CD8-positive, alpha-beta memory T cell (primary cell): ENCODE measurements at regions not wholly inside any gene's neighbourhood (a gene's known extent, or its start where the extent isn't known, plus 50 kb on each side); places are given as distances from the start of the nearest gene placed in this dataset.

Experiments
- CTCF ChIA-PET: fragments of 350-600 bp; sonication (Branson Sonifier 250); formaldehyde crosslinking; loops from one replicate; lab custom pipeline; 2021; ENCODE audit warnings: antibody characterized with exemption; lab: Charles Lee
- POLR2A ChIA-PET: fragments of 350-600 bp; sonication (Branson Sonifier 250); formaldehyde crosslinking; loops from one replicate; lab custom pipeline; 2021; ENCODE audit warnings: antibody characterized with exemption; lab: Charles Lee
- DNase-seq, 5 donors: peaks; one replicate each; pipeline versions ENCODE4 v3.0.0 to v3.0.0-alpha.2; 2020 to 2022; ENCODE audit warnings: mixed read lengths in 1 of 5
- H3K27ac ChIP-seq: one replicate; pipeline ENCODE4 v1.7.0; 2013; ENCODE audit warnings: low read depth, mild to moderate bottlenecking, low read length, moderate library complexity
- H3K27me3 ChIP-seq: 2 replicates; pipeline ENCODE4 v1.7.0; 2013; ENCODE audit warnings: low read length, mild to moderate bottlenecking; ENCODE audit not compliant: insufficient read depth, poor library complexity, severe bottlenecking
- H3K36me3 ChIP-seq: 2 replicates; pipeline ENCODE4 v1.7.0; 2013; ENCODE audit warnings: mild to moderate bottlenecking, low read length, moderate library complexity; ENCODE audit not compliant: insufficient read depth
- H3K4me1 ChIP-seq: 2 replicates; pipeline ENCODE4 v1.7.0; 2013; ENCODE audit warnings: mild to moderate bottlenecking, low read length, moderate library complexity; ENCODE audit not compliant: insufficient read depth
- H3K4me3 ChIP-seq: 2 replicates; pipeline ENCODE4 v1.7.0; 2013; ENCODE audit warnings: mild to moderate bottlenecking, low read length
- H3K9me3 ChIP-seq: 2 replicates; pipeline ENCODE4 v1.7.0; 2013; ENCODE audit warnings: mild to moderate bottlenecking, low read length
- H3K27ac Mint-ChIP-seq, 8 donors: one replicate each; pipeline ENCODE4 v1.8.0; 2020 to 2021; ENCODE audit warnings: mixed read lengths in 8 of 8, mild to moderate bottlenecking in 6 of 8, inconsistent platforms in 3 of 8, moderate library complexity in 3 of 8
- H3K27me3 Mint-ChIP-seq, 2 donors: one replicate each; pipeline ENCODE4 v1.8.0; 2020 to 2021; ENCODE audit warnings: mixed read lengths in 2 of 2, mild to moderate bottlenecking in 1 of 2, moderate library complexity in 1 of 2
- H3K36me3 Mint-ChIP-seq, 3 donors: one replicate each; pipeline ENCODE4 v1.8.0; 2020 to 2021; ENCODE audit warnings: mixed read lengths in 3 of 3, inconsistent platforms in 1 of 3, mild to moderate bottlenecking in 1 of 3
- H3K4me1 Mint-ChIP-seq, 3 donors: one replicate each; pipeline ENCODE4 v1.8.0; 2020 to 2021; ENCODE audit warnings: mixed read lengths in 3 of 3, inconsistent platforms in 1 of 3, mild to moderate bottlenecking in 1 of 3
- H3K4me3 Mint-ChIP-seq, 7 donors: one replicate each; pipeline ENCODE4 v1.8.0; 2020 to 2021; ENCODE audit warnings: mixed read lengths in 7 of 7, mild to moderate bottlenecking in 6 of 7, moderate library complexity in 4 of 7, inconsistent platforms in 2 of 7
- H3K9me3 Mint-ChIP-seq, 5 donors: one replicate each; pipeline ENCODE4 v1.8.0; 2020 to 2022; ENCODE audit warnings: mixed read lengths in 5 of 5, mild to moderate bottlenecking in 3 of 5, moderate library complexity in 2 of 5, inconsistent platforms in 1 of 5

GRCh38 chr5:96093890-96094381, 132.3 kb upstream of the ELL2 start:
- ChIA-PET CTCF (no interaction called here), POLR2A (no interaction called here)
- peaks cover 0 to 3% (median 1%) of the 10 kb centered on the region in 5 donors for H3K9me3 Mint-ChIP-seq
- H3K4me3 ChIP-seq, result no peak overlapping the region
- H3K4me1 Mint-ChIP-seq, result no peaks in the 10 kb centered on the region
- H3K9me3 ChIP-seq, result no peaks in the 10 kb centered on the region
- no peaks in the 10 kb centered on the region for H3K4me1 ChIP-seq
- no peak for DNase-seq
- no peaks in the 10 kb centered on the region for H3K36me3 ChIP-seq
- H3K4me3 Mint-ChIP-seq, result no peak overlapping the region
- H3K36me3 Mint-ChIP-seq, result no peaks in the 10 kb centered on the region
- H3K27me3 Mint-ChIP-seq, result peaks cover 0 to 1% of the 10 kb centered on the region in 2 donors
- no peak overlapping the region for H3K27ac Mint-ChIP-seq
- no peak overlapping the region for H3K27ac ChIP-seq
- no peaks in the 10 kb centered on the region for H3K27me3 ChIP-seq

- Histone ChIP-seq H3K4me1 (no peaks in the 10 kb centered on the region), H3K36me3 (no peaks in the 10 kb centered on the region), H3K4me3 (no peak overlapping the region), H3K27me3 (no peaks in the 10 kb centered on the region), H3K9me3 (no peaks in the 10 kb centered on the region), H3K27ac (no peak overlapping the region)
- Mint-ChIP-seq H3K27me3 (peaks cover 0 to 1% of the 10 kb centered on the region in 2 donors), H3K36me3 (no peaks in the 10 kb centered on the region), H3K27ac (no peak overlapping the region), H3K9me3 (peaks cover 0 to 3% (median 1%) of the 10 kb centered on the region in 5 donors), H3K4me1 (no peaks in the 10 kb centered on the region), H3K4me3 (no peak overlapping the region)
- DNase-seq, result no peak
- POLR2A ChIA-PET, result no interaction called here
- CTCF ChIA-PET, result no interaction called here
Observed at GRCh38 chr5:96093340-96093739, 131.7 kb upstream of the ELL2 start.

- Histone ChIP-seq H3K27me3 (no peaks in the 10 kb centered on the region), H3K4me3 (no peak overlapping the region), H3K36me3 (no peaks in the 10 kb centered on the region), H3K4me1 (no peaks in the 10 kb centered on the region), H3K27ac (no peak overlapping the region), H3K9me3 (no peaks in the 10 kb centered on the region)
- Mint-ChIP-seq H3K27ac (no peak overlapping the region), H3K4me1 (no peaks in the 10 kb centered on the region), H3K27me3 (peaks cover 0 to 1% of the 10 kb centered on the region in 2 donors), H3K36me3 (no peaks in the 10 kb centered on the region), H3K9me3 (no peaks in the 10 kb centered on the region), H3K4me3 (no peak overlapping the region)
- CTCF ChIA-PET, result no interaction called here
- POLR2A ChIA-PET, result no interaction called here
- no peak for DNase-seq
Observed at GRCh38 chr5:96091874-96092273, 130.2 kb upstream of the ELL2 start.

- H3K4me1 Mint-ChIP-seq, result no peaks in the 10 kb centered on the region
- H3K36me3 ChIP-seq, result no peaks in the 10 kb centered on the region
- ChIA-PET CTCF (no interaction called here), POLR2A (no interaction called here)
- H3K4me1 ChIP-seq, result no peaks in the 10 kb centered on the region
- H3K9me3 ChIP-seq, result no peaks in the 10 kb centered on the region
- H3K9me3 Mint-ChIP-seq, result no peaks in the 10 kb centered on the region
- H3K27ac Mint-ChIP-seq, result no peak overlapping the region
- DNase-seq, result no peak
- H3K4me3 ChIP-seq, result no peak overlapping the region
- H3K27me3 Mint-ChIP-seq, result peaks cover 4 to 7% of the 10 kb centered on the region in 2 donors
- H3K36me3 Mint-ChIP-seq, result no peaks in the 10 kb centered on the region
- no peak overlapping the region for H3K4me3 Mint-ChIP-seq
- H3K27ac ChIP-seq, result no peak overlapping the region
- H3K27me3 ChIP-seq, result no peaks in the 10 kb centered on the region
Observed at GRCh38 chr5:96090215-96090614, 128.6 kb upstream of the ELL2 start.

- CTCF ChIA-PET, result no interaction called here
Observed at GRCh38 chr5:96088706-96089498, 127.3 kb upstream of the ELL2 start.

GRCh38 chr5:96087939-96088338, 126.3 kb upstream of the ELL2 start:
- Mint-ChIP-seq H3K9me3 (no peaks in the 10 kb centered on the region), H3K27ac (no peak overlapping the region), H3K4me1 (no peaks in the 10 kb centered on the region), H3K4me3 (no peak overlapping the region), H3K27me3 (peaks cover 14 to 19% of the 10 kb centered on the region in 2 donors), H3K36me3 (no peaks in the 10 kb centered on the region)
- H3K27me3 ChIP-seq, result no peaks in the 10 kb centered on the region
- H3K36me3 ChIP-seq, result no peaks in the 10 kb centered on the region
- no peaks in the 10 kb centered on the region for H3K4me1 ChIP-seq
- H3K9me3 ChIP-seq, result no peaks in the 10 kb centered on the region
- ChIA-PET POLR2A (no interaction called here), CTCF (no interaction called here)
- no peak overlapping the region for H3K27ac ChIP-seq
- DNase-seq, result no peak
- no peak overlapping the region for H3K4me3 ChIP-seq

More at GRCh38 chr5:96088706-96089498, 127.3 kb upstream of the ELL2 start:
- H3K9me3 Mint-ChIP-seq, result no peaks in the 10 kb centered on the region
- POLR2A ChIA-PET, result no interaction called here
- no peak for DNase-seq
- peaks cover 11 to 12% of the 10 kb centered on the region in 2 donors for H3K27me3 Mint-ChIP-seq
- no peak overlapping the region for H3K27ac ChIP-seq
- H3K27me3 ChIP-seq, result no peaks in the 10 kb centered on the region
- no peak overlapping the region for H3K27ac Mint-ChIP-seq
- no peaks in the 10 kb centered on the region for H3K36me3 ChIP-seq
- H3K4me3 Mint-ChIP-seq, result no peak overlapping the region
- no peaks in the 10 kb centered on the region for H3K36me3 Mint-ChIP-seq
- no peaks in the 10 kb centered on the region for H3K4me1 Mint-ChIP-seq
- no peaks in the 10 kb centered on the region for H3K4me1 ChIP-seq
- H3K4me3 ChIP-seq, result no peak overlapping the region
- H3K9me3 ChIP-seq, result no peaks in the 10 kb centered on the region

- Histone ChIP-seq H3K4me3 (no peak overlapping the region), H3K27ac (no peak overlapping the region), H3K27me3 (no peaks in the 10 kb centered on the region), H3K4me1 (no peaks in the 10 kb centered on the region), H3K36me3 (no peaks in the 10 kb centered on the region), H3K9me3 (no peaks in the 10 kb centered on the region)
- ChIA-PET POLR2A (no interaction called here), CTCF (no interaction called here)
- H3K4me3 Mint-ChIP-seq, result no peak overlapping the region
- no peaks in the 10 kb centered on the region for H3K36me3 Mint-ChIP-seq
- DNase-seq, result no peak
- no peak overlapping the region for H3K27ac Mint-ChIP-seq
- H3K9me3 Mint-ChIP-seq, result no peaks in the 10 kb centered on the region
- peaks cover 13 to 32% of the 10 kb centered on the region in 2 donors for H3K27me3 Mint-ChIP-seq
- no peaks in the 10 kb centered on the region for H3K4me1 Mint-ChIP-seq
Observed at GRCh38 chr5:96084874-96085506, 123.3 kb upstream of the ELL2 start.

GRCh38 chr5:96083361-96083881, 121.8 kb upstream of the ELL2 start:
- H3K27ac ChIP-seq, result no peak overlapping the region
- Mint-ChIP-seq H3K4me1 (no peaks in the 10 kb centered on the region), H3K27me3 (peaks cover 13 to 35% of the 10 kb centered on the region in 2 donors), H3K36me3 (no peaks in the 10 kb centered on the region), H3K9me3 (no peaks in the 10 kb centered on the region), H3K4me3 (no peak overlapping the region), H3K27ac (no peak overlapping the region)
- H3K36me3 ChIP-seq, result no peaks in the 10 kb centered on the region
- H3K4me3 ChIP-seq, result no peak overlapping the region
- no peaks in the 10 kb centered on the region for H3K4me1 ChIP-seq
- no peaks in the 10 kb centered on the region for H3K27me3 ChIP-seq
- ChIA-PET CTCF (no interaction called here), POLR2A (no interaction called here)
- no peaks in the 10 kb centered on the region for H3K9me3 ChIP-seq
- no peak for DNase-seq
